H1 (cell line): ENCODE measurements at regions not wholly inside any gene's neighbourhood (a gene's known extent, or its start where the extent isn't known, plus 50 kb on each side); places are given as distances from the start of the nearest gene placed in this dataset.

Experiments
- CTCF ChIP-seq, 3 experiments: IDR thresholded peaks; 1 replicate in 2 of 3; 2 replicates in 1 of 3; pipeline versions ENCODE4 v1.5.1 to v1.6.1; 2011; ENCODE audit warnings: low read length in 3 of 3, mild to moderate bottlenecking in 3 of 3, inconsistent platforms in 2 of 3, low read depth in 1 of 3, moderate library complexity in 1 of 3; ENCODE audit not compliant: insufficient read depth in 1 of 3; ENCODE audit errors: control extremely low read depth in 1 of 3
- JUN ChIP-seq: IDR thresholded peaks from 2 replicates; pipeline ENCODE4 v1.6.1; 2011; ENCODE audit warnings: low read depth, mild to moderate bottlenecking, improper control_type of control experiment, low read length
- POLR2A ChIP-seq, 2 experiments: IDR thresholded peaks; 1 replicate in 1 of 2; 2 replicates in 1 of 2; pipeline ENCODE4 v1.6.1; 2011; ENCODE audit warnings: low read depth in 2 of 2, low read length in 2 of 2, mild to moderate bottlenecking in 2 of 2; ENCODE audit errors: control extremely low read depth in 1 of 2

- TF ChIP-seq CTCF (IDR thresholded peaks at IDR 0.05; ENCODE audit: control extremely low read depth in 1 of 3, insufficient read depth in 1 of 3, low read depth in 1 of 3, low read length in 3 of 3) = no peak
- no peak for TF ChIP-seq POLR2A (IDR thresholded peaks at IDR 0.05; ENCODE audit: control extremely low read depth in 1 of 2, low read depth in 2 of 2, low read length in 2 of 2)
- no peak for TF ChIP-seq JUN
Measured at GRCh38 chr9:17876687-17877086, 297.8 kb downstream of the SH3GL2 start.
